LHCN-M2 (cell line): ENCODE measurements at regions not wholly inside any gene's neighbourhood (a gene's known extent, or its start where the extent isn't known, plus 50 kb on each side); places are given as distances from the start of the nearest gene placed in this dataset.

ENCODE experiments used
- DNase-seq: peaks from one replicate; pipeline ENCODE4 v3.0.0-alpha.2; 2012; ENCODE audit warnings: low read depth

- no peak for DNase-seq
These were observed 91.5 kb upstream of the STK39 start for GRCh38 chr2:168338803-168339437.

DNA sequence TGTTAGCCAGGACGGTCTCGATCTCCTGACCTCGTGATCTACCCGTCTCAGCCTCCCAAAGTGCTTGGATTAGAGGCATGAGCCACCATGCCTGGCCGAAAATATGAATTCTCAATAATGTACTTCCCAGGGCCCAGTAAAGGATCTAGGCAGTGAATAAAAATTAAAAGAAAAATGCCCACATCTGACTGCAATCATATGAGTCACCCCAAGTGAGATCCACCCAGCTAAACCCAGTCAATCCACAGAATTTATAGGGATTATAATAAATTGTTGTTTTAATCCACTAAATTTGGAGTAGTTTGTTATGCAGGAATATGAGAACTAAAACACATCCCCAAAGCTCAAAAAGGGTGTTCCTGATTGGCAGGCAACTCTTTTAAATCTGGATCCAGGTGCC lies 93.5 kb upstream of the STK39 start:
- no peak for DNase-seq

GRCh38 chr2:168343586-168343985 lies 96.2 kb upstream of the STK39 start:
- peak; percentile 31 for DNase-seq

DNA sequence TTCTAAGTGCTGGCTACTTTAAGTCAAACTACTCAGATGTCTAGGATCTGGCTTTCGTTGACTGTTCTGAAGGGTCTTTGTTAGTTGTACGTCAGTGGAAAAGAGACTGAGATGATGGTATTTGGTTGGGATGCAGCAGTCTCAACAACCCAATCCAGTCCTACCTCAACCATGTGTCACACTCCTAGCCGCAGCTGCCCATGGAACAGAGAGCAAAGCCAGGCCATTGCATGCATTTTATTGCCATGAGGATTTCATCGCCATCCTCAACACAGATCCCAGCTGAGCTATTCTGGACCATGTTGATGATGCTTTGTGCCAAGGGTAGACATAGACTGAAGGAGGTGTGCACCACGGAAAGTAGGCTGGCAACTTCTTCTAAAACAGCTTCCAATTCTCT lies 97.3 kb upstream of the STK39 start:
- no peak for DNase-seq

GRCh38 chr2:168345601-168346000 lies 98.2 kb upstream of the STK39 start:
- no peak for DNase-seq

- DNase-seq, result peak; percentile 60
These were observed 99.5 kb upstream of the STK39 start for GRCh38 chr2:168346725-168347477.

DNA sequence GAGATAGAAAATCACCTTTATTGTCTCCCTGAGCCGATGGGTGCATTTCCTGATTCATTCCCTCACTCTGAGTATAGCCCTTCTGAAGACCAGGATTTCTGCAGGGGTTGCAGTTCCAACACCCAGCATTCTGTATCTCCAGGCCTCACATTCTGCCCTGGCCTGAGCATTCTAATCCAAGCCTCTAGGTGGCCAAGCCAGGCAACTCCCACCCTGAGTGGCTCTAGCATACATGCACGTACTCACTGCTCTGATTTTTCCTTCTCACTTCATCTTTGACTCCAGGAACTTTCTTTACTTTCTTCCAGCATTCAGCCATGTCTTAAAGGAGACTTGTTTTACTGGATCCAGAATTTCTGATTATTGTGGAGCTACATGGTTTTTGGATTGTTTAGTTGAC lies 100.7 kb upstream of the STK39 start:
- DNase-seq, result peak; percentile 63

DNA sequence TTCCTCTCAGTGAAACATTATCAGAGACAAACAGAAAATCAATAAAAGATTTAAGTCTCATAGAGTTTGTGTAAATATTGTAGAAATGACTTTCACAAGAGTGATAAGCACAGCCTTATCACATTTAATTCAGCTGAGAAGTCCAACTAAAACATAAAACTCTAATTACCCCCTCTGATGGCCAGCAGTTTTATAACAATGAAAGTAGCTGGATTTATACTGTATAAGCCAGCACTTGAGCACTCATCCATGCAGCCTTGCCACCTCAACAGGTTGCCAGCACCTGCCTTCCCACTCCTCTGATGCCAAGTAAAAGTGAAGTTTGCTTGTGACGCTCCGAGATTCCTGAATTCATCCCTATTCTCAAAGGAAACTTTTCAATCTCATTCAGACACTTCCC lies 103.0 kb upstream of the STK39 start:
- DNase-seq, result peak; percentile 11

- DNase-seq, result no peak
These were observed 102.8 kb upstream of the CERS6 start for GRCh38 chr2:168353251-168353650.

GRCh38 chr2:168354499-168354898 lies 101.6 kb upstream of the CERS6 start:
- no peak for DNase-seq

DNA sequence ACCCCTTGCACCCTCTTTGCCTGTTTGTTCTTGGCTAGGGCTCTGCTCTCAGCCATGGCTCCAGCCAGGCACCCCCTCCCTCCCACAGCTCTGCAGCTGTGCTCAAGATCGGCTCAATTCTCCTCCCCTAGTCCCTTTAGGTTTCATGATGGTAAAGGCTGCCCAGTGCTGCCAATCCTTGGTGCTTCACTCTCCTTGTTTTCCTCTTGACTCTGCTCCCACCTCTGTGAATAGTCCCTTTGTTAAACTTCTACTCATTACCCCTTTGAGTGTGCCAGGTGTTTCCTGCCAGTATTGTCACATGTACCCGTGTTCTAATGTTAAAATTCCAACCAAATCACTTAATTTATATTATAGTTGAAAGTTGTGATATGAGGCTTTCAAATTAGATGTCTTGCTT lies 101.0 kb upstream of the CERS6 start:
- peak; percentile 15 for DNase-seq

GRCh38 chr2:168355779-168356476 lies 100.1 kb upstream of the CERS6 start:
- DNase-seq, result no peak

DNA sequence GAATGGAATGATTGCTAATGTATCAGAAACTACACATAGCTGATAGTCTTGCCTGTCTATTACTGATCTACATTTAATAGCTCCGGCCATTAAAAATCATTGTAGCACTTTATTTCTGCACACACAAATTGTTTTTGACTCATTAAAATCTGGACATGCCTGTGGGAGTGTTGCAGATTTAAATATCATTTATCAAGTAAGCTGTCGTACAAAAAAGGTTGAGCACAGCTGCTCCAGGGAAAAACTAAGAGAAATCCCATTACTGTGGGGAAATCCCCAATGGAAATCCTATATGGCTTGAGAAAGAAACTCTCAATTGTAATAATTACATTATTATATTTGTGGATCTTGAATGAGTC lies 99.6 kb upstream of the CERS6 start:
- DNase-seq, result no peak

DNA sequence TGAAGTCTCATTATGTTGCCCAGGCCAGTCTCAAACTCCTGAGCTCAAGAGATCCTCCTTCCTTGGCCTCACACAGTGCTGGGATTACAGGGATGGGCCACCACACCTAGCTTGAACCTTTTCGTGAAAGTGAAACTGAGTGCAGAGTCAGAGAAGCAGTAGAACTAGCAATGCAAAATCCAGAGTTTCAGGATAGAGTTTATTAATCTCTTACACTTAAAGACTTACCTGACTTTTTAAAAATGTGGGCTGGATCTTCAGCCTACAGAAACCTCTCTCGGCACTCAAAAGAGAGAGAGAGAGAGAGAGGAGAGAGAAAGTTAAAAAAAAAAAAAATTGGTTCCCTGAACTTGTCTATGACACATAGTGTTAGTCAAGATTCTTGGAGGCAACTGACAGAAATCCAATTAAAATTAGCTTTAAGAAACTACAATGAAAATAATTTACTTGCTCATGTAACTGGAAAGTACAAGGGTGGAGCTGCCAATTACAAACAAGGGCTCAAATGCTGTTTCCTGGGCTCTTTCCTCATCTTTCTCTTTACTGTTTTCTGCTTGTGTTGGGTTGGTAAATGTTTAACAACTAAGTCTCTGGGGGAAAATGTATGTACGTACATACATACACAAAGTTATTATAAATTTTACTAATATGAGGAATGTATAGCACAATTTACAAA lies 98.1 kb upstream of the CERS6 start:
- no peak for DNase-seq

- DNase-seq, result no peak
These were observed 97.0 kb upstream of the CERS6 start for GRCh38 chr2:168359082-168359481.

DNA sequence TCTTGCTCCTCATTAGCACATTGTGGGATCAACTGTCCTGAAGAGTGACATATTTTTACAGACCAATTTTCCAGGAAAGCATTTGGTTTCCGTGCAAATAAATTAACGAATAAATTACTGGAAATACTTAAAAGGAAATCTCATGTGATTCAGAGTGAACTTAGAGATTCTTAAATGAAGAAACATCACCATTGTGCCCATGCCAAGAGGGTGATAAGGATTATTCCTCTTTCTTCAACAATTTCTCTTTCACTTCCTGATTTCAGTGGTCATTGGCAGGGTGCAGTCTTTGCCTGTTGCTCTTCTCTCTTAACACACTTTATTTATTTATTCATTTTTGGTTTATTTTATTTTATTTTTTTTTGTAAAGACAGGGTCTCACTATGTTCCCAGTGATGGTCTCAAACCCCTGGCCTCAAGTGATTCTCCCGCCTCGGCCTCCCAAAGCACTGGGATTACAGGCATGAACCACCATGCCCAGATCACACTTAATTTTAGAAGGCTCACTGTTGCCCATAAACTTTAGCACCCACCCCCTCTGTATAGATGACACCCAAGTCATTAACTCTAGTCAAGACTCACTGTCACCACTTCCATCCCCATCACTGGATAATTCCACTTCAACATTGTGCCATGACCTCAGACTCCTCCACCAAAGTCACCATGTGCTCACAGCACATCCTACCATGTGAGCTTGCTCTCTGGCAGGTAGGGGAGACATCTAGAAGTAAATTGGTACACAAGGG lies 92.6 kb upstream of the CERS6 start:
- DNase-seq, result no peak

- DNase-seq, result no peak
These were observed 90.9 kb upstream of the CERS6 start for GRCh38 chr2:168365094-168365621.

- no peak for DNase-seq
These were observed 87.0 kb upstream of the CERS6 start for GRCh38 chr2:168369031-168369430.

DNA sequence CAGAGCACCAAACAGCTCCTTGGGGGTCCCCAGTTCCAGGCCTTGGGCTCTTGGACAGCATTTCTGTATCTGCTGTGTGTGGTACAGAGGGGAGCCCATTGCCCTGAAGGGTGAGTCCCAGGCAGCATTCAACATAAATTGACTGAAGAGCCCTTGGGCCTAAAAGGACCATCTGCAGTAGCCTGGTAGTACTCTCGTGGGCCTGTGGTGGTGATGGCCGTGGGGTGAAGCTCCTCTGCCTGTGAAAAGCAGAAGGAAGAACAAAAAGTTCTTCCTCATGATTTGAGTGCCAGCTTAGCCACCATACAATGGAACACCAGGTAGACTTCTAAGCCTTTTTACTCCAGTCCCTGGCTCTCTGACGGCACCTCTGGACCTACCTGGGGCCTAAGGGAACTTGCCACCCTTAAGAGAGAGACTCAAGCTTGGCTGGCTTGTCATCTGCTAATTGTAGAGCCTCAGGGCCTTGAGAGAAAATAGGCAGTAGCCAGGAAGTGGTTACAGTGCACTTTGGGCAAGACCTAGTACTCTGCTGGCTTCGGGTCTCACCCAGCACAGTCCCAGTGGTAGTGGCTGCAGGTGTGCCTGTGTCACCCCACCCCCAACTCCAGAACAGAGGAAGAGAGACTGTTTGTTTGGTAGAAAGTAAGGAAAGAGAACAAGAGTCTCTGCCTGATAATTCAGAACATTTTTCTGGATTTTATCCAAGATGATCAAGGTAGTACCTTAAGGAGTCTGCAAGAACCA lies 84.6 kb upstream of the CERS6 start:
- DNase-seq, result no peak

DNA sequence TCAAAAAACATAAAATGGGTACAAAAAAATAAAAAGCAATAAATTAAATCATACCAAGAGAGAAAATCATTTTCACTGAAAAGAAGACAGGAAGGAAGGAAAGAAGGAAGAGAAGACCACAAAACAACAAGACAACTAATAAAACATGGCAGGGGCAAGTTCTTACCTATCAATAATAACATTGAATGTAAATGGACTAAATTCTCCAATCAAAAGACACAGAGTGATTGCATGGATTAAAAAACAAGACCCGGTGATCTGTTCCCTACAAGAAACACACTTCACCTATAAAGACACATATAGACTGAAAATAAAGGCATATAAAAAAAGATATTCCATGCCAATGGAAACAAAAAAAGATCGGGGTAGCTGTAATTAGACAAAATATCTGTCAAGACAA lies 82.6 kb upstream of the CERS6 start:
- DNase-seq, result no peak
